SH-SY5Y (cell line): ENCODE measurements at regions not wholly inside any gene's neighbourhood (a gene's known extent, or its start where the extent isn't known, plus 50 kb on each side); places are given as distances from the start of the nearest gene placed in this dataset.

Experiments
- GATA2 ChIP-seq: IDR thresholded peaks from 2 replicates; pipeline ENCODE4 v1.6.1; 2011; ENCODE audit warnings: mild to moderate bottlenecking, low read depth, low read length
- GATA3 ChIP-seq: IDR thresholded peaks from 2 replicates; pipeline ENCODE4 v1.6.1; 2011; ENCODE audit warnings: low read depth, mild to moderate bottlenecking, low read length, moderate library complexity

DNA sequence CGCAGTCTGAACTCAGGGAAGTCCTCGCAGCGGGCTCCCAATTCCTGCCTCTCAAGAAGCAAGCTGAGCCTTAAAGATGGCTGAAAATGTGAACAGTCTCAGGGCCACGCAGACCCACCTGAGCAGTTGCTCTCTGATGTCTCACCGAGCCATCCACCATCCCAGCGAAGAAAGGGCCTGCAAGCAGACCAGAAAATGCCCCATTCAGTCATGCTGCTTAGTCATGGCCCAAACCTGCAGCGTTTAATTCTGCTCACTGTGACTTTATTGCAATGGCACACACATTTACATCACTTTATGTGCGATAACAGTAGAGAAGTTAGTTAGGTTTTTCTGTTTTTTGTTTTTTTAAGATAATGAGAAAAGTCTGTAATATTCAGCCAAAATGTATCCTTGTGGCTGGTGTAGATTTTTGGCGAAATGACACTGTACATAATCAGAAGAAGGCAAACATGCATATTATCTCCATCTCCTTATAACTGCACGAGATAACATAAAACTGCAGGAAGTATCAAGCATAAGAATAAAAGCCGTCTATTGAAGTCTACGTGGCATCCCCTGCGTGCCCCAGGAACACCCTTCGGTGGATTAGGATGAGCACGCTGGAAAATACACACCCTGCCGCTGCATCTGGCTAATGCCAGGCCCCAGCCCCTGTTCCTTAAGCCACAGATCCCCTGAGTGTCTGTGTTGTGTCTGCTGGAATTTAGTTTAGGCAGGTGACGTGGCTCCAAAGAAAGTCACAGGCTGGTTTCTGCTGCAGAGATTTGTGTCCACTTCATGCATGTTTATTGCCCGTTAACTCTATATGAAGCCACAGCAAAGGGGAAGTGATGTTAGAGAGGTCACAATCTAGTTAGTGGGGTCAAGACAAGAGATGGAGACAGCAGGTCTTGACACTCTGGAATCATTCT lies 119.8 kb upstream of the IRF2BP2 start:
- TF ChIP-seq GATA2 (0 out of 2 replicates have a peak, but pooled peaks have one; percentile 16), GATA3 (no peak)
